ENCODE measurements at regions not wholly inside any gene's neighbourhood (a gene's known extent, or its start where the extent isn't known, plus 50 kb on each side); places are given as distances from the start of the nearest gene placed in this dataset.
"Not testable (repeated sequence)": the region's sequence is repeated elsewhere in the genome, so short reads cannot be mapped to it uniquely, and the experiment has no call there.

DNA sequence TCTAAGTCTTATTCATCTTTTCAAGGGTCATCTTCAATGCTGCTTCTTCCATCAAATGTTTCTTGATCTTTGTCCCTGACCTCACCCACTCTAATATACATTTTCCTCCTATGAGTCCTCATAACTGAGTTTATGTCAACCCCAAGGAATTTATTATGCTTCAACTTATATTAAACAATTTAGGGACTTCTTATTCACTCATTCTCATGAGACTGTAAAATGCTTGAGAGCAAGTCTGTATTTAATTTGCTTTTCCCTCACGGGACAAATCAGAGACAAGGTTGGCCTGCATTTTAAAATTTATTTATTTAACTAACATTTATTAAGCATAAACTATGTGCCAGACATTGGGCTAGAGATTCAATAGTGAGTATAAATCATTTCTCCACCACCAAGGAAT, 312.0 kb upstream of the NT5E start:
- H3K4me3 Mint-ChIP-seq, result no peak overlapping the region
- ATAC-seq (no peak), DNase-seq (no peak)
- H3K36me3 Mint-ChIP-seq (ENCODE audit: low read depth), result no peaks in the 10 kb centered on the region
- H3K27me3 Mint-ChIP-seq, result no peaks in the 10 kb centered on the region
- no peaks in the 10 kb centered on the region for H3K4me1 Mint-ChIP-seq
- H3K9me3 ChIP-seq (ENCODE audit: control insufficient read depth, low read length, poor library complexity, severe bottlenecking), result no peaks in the 10 kb centered on the region
- no peak overlapping the region for H3K27ac Mint-ChIP-seq

DNA sequence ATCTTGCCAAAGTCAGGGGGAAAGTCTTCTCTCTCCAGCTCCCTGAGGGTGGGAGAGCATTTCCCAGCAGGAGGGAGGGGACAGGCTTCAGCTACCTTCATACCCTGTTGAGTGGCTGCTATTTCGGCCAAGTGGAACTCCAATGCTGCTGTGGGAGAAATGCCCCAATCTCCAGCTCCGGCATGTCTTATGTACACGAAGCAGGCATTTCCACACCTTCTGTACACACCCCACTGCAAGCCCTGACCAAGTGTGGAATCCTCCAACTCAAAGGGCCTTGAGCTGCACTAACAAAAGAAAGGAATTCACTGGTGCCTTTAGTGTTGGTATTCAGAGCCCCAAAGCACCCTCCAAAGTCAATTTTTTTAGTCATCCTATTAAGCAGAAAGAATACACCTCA, 313.6 kb upstream of the NT5E start:
- H3K4me1 Mint-ChIP-seq, result no peaks in the 10 kb centered on the region
- DNase-seq (no peak), ATAC-seq (no peak)
- no peak overlapping the region for H3K4me3 Mint-ChIP-seq
- H3K9me3 ChIP-seq (ENCODE audit: control insufficient read depth, low read length, poor library complexity, severe bottlenecking), result no peaks in the 10 kb centered on the region
- no peak overlapping the region for H3K27ac Mint-ChIP-seq
- H3K27me3 Mint-ChIP-seq, result no peaks in the 10 kb centered on the region
- H3K36me3 Mint-ChIP-seq (ENCODE audit: low read depth), result no peaks in the 10 kb centered on the region

DNA sequence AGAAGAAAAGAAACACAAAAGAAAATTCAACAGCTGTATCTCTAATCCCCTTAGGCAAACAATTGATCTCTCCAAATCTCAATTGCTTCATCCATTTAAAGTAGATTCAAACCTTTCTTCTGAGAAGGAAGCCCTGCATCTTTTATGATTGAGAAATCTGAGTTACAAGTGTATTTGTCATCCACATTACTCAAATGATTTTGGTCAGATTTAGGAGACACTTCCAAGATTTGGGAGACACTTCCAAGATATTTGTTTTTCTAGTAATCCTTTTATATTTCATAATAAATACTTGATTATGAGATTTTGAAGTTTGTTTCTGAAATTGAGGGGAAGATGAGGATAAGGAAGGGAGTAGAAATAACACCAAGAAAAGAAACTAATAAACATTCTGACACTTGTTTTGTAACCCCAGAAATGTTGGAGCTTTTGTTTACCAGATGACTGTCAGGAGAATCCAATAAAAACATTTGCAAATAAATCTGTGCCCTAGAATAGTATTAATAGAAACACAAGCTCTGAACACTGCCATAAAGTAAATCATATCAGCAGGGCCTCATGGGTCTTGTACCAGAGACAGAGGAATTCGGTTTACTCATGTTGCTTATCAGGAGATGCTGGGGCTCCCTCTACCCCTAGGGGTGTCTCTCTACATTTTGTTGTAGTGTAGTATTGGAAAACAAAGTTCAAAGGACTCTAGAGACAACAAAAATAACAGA, 314.3 kb upstream of the NT5E start:
- H3K27ac Mint-ChIP-seq, result no peak overlapping the region
- H3K4me1 Mint-ChIP-seq, result no peaks in the 10 kb centered on the region
- H3K9me3 ChIP-seq (ENCODE audit: control insufficient read depth, low read length, poor library complexity, severe bottlenecking), result no peaks in the 10 kb centered on the region
- no peak for DNase-seq
- ATAC-seq, result no peak
- H3K27me3 Mint-ChIP-seq, result no peaks in the 10 kb centered on the region
- H3K4me3 Mint-ChIP-seq, result no peak overlapping the region
- no peaks in the 10 kb centered on the region for H3K36me3 Mint-ChIP-seq (ENCODE audit: low read depth)

DNA sequence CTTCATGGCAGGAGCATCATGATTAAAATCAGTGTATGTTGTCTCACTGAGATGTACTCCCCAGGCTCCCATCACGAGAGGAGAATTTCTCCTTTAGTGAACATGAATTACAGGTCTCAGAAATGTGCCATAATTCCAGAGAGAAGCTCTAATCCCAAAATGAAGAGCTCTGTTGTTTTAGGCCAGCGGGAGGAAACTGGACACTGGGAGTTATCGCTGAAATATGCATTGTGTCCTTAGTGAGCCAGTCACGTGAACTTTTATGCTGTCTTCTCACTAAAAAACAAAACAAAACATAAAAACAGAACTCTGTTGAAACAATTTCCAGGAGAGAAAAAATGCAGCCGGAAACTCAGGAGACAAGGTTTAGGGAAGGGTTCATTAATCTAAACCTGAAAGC, 315.7 kb upstream of the NT5E start:
- H3K4me3 Mint-ChIP-seq, result no peak overlapping the region
- no peak for ATAC-seq
- no peaks in the 10 kb centered on the region for H3K4me1 Mint-ChIP-seq
- H3K9me3 ChIP-seq (ENCODE audit: control insufficient read depth, low read length, poor library complexity, severe bottlenecking), result no peaks in the 10 kb centered on the region
- H3K36me3 Mint-ChIP-seq (ENCODE audit: low read depth), result no peaks in the 10 kb centered on the region
- no peak for DNase-seq
- no peak overlapping the region for H3K27ac Mint-ChIP-seq
- H3K27me3 Mint-ChIP-seq, result no peaks in the 10 kb centered on the region

DNA sequence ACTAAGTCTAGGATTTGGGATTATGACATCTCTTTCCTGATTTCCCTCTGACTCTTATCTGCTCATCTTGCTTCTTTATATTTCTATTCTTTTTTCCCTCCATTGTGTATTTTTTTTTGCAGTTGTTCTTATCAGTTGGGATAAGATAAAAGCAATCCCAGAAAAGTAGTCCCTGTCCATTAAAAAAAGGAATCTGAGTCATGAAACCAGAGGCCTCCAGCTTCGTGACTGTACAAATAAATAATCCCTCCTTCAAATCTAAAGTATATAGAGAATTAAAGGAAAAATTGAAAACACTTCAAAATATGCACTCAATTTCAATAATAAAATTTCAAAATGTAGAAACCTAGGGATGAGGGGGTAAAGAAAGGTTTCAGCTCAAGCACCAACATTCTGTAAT, 317.8 kb upstream of the NT5E start:
- H3K9me3 ChIP-seq (ENCODE audit: control insufficient read depth, low read length, poor library complexity, severe bottlenecking), result no peaks in the 10 kb centered on the region
- H3K4me1 Mint-ChIP-seq, result no peaks in the 10 kb centered on the region
- H3K27me3 Mint-ChIP-seq, result no peaks in the 10 kb centered on the region
- DNase-seq (no peak), ATAC-seq (no peak)
- H3K4me3 Mint-ChIP-seq, result no peak overlapping the region
- no peak overlapping the region for H3K27ac Mint-ChIP-seq
- H3K36me3 Mint-ChIP-seq (ENCODE audit: low read depth), result no peaks in the 10 kb centered on the region

DNA sequence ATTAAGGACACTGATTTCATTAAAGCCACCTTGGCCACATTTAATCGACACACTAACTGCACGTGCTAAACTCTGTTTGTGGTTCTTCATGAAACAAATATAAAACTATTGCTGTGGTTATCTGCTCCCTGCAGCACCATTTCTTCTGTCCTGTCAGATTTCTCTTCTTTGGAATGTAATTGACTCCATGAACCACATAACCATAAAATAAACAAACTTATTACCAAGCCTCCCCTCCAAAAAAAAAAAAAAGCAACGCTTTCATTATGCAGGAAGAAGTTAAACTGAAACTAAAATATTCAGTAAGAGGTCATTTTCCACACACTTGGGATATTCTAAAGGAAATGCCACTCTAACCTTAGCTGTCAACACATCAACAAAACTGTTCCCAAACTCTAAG, 319.1 kb upstream of the NT5E start:
- no peak for ATAC-seq
- Mint-ChIP-seq H3K4me1 (no peaks in the 10 kb centered on the region), H3K4me3 (no peak overlapping the region), H3K36me3 (ENCODE audit: low read depth) (no peaks in the 10 kb centered on the region), H3K27me3 (no peaks in the 10 kb centered on the region), H3K27ac (no peak overlapping the region)
- no peak for DNase-seq
- no peaks in the 10 kb centered on the region for H3K9me3 ChIP-seq (ENCODE audit: control insufficient read depth, low read length, poor library complexity, severe bottlenecking)

DNA sequence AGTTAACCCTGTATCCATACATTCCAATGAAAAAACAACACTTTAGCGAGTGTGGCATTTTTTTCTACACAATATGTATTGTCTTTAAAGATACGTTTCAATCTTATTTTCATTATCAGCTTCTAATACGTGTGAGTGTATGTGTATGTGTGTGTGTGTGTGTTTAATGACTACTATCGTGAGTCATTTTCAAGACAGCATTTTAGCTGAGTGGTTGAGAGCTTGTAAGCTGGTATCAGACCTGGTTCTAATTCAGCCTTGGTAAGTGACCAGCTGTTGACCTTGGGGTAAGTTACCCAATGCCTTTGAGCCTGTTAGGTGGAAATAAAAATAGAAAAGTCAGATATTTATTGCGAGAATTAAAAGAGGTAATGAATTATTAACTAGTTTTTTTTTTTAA, 320.0 kb upstream of the NT5E start:
- Mint-ChIP-seq H3K27ac (no peak overlapping the region), H3K4me1 (no peaks in the 10 kb centered on the region), H3K27me3 (no peaks in the 10 kb centered on the region), H3K36me3 (ENCODE audit: low read depth) (no peaks in the 10 kb centered on the region), H3K4me3 (no peak overlapping the region)
- no peak for DNase-seq
- no peak for ATAC-seq
- no peaks in the 10 kb centered on the region for H3K9me3 ChIP-seq (ENCODE audit: control insufficient read depth, low read length, poor library complexity, severe bottlenecking)

DNA sequence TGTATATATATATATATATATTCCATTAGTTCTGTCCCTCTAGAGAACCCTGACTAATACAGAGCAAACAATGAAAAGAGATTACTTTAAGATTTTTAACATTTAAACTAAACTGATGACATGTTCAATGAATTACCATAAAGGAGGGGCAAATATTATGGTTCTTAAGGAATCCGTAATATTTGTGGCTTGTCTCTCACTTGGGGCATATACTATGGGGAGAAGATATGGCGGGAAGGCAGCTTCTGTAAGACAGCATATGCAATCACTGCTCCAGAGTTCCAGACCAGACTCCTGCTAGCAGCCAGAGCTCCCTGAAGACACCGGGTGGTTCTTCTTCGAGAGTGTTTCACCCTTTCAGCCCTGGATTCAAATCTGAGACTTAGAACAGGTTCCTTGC, 321.1 kb upstream of the NT5E start:
- Mint-ChIP-seq H3K4me3 (no peak overlapping the region), H3K36me3 (ENCODE audit: low read depth) (no peaks in the 10 kb centered on the region), H3K27ac (no peak overlapping the region), H3K27me3 (no peaks in the 10 kb centered on the region), H3K4me1 (no peaks in the 10 kb centered on the region)
- ATAC-seq, result no peak
- no peaks in the 10 kb centered on the region for H3K9me3 ChIP-seq (ENCODE audit: control insufficient read depth, low read length, poor library complexity, severe bottlenecking)
- no peak for DNase-seq

DNA sequence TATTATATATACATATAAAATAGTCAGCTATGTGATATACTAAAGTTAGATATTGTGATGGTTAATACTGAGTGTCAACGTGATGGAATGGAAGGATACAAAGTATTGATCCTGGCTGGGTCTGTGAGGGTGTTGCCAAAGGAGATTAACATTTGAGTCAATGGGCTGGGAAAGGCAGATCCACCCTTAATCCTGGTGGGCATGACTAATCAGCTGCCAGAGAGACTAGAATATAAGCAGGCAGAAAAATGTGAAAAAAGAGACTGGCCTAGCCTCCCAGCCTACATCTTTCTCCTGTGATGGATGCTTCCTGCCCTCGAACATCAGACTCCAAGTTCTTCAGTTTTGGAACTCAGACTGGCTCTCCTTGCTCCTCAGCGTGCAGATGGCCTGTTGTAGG, 321.6 kb upstream of the NT5E start:
- not testable (repeated sequence) for ATAC-seq, H3K4me3 Mint-ChIP-seq

DNA sequence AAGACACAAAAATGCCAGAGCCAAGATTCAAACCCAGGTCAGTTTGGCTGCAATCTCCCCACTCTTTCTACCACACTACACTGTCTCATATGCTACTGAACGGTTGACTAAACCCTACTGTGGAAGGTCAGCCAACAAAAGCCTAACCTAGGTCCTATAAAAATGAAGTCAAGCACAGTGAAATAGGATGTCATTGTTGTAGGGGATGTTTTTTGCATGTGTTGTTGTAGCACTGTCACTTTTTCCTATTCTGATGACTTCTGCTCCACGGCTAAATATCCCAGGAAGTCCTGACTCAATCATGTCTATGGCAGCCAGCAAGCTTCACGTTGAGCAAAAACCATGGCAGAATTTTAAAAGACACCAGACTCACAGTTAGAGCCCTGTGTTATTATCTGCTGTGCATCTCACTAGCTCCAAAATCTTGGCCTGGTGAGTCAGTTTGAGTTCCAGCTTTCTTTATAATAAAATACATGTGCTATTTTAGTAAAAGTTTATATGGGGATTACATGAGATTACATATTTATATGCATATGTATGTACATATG, 322.1 kb upstream of the NT5E start:
- H3K27ac Mint-ChIP-seq, result no peak overlapping the region
- ATAC-seq, result no peak
- no peaks in the 10 kb centered on the region for H3K9me3 ChIP-seq (ENCODE audit: control insufficient read depth, low read length, poor library complexity, severe bottlenecking)
- no peaks in the 10 kb centered on the region for H3K36me3 Mint-ChIP-seq (ENCODE audit: low read depth)
- H3K4me1 Mint-ChIP-seq, result no peaks in the 10 kb centered on the region
- H3K4me3 Mint-ChIP-seq, result no peak overlapping the region
- DNase-seq, result no peak
- H3K27me3 Mint-ChIP-seq, result no peaks in the 10 kb centered on the region

More for the DNA sequence above, 321.6 kb upstream of the NT5E start:
- H3K27ac Mint-ChIP-seq; H3K36me3 Mint-ChIP-seq (ENCODE audit: low read depth); DNase-seq; H3K27me3 Mint-ChIP-seq; H3K4me1 Mint-ChIP-seq; H3K9me3 ChIP-seq (ENCODE audit: control insufficient read depth, low read length, poor library complexity, severe bottlenecking): not testable (repeated sequence)

DNA sequence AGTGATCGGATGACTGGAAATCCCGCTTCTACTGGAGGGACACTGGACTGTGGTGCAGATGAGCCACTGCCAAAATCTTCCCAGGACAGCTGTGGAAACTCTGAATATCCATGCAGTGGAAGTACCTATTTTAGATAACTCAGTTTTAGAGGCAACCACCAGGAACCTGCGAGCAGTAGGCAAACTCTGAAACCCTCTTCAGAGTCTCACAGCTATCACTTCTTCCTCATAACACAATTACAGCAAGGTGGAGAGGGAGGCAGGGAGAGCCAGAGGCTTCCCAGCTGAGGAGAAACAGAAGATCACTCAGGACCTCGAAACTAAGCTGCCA, 322.8 kb upstream of the NT5E start:
- no peak overlapping the region for H3K4me3 Mint-ChIP-seq
- no peaks in the 10 kb centered on the region for H3K4me1 Mint-ChIP-seq
- no peaks in the 10 kb centered on the region for H3K36me3 Mint-ChIP-seq (ENCODE audit: low read depth)
- DNase-seq (no peak), ATAC-seq (no peak)
- no peaks in the 10 kb centered on the region for H3K9me3 ChIP-seq (ENCODE audit: control insufficient read depth, low read length, poor library complexity, severe bottlenecking)
- H3K27me3 Mint-ChIP-seq, result no peaks in the 10 kb centered on the region
- H3K27ac Mint-ChIP-seq, result no peak overlapping the region

DNA sequence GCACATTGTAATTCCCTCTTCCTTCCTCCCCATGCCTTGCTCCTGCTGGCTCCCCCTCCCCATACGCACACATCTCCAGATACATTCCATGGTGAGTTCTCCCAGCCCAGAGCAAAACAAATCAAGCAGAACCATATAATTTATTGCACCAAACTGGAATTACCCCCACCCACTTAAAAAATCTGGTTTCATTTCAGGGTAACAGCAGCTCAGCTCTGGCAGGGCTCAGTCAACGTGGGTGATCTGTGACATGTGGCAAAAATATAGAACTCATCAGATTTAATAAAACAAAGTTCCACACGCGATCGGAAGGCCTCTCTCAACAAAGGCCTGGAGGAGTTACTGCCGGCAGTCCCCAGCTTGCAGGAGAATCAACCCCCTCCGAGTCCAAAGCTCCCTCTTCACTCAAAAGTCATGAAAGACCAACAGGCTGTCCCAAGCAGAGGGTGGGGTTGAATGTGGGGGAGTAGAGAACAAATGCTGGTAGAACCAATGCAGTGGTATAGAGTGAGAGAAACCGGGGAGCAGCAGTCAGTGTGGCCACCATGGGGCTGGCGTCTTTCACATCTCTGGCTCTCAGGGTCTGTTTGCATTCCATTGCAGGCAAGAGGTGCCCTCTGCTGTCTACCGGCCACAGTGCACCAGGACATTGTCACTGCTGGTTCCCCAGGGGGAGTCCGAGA, 323.3 kb upstream of the NT5E start:
- no peaks in the 10 kb centered on the region for H3K27me3 Mint-ChIP-seq

GRCh38 chr6:85125526-85125925, 324.4 kb upstream of the NT5E start:
- H3K4me1 Mint-ChIP-seq, result no peaks in the 10 kb centered on the region
- H3K36me3 Mint-ChIP-seq (ENCODE audit: low read depth), result no peaks in the 10 kb centered on the region
- no peaks in the 10 kb centered on the region for H3K9me3 ChIP-seq (ENCODE audit: control insufficient read depth, low read length, poor library complexity, severe bottlenecking)
- ATAC-seq, result no peak
- no peaks in the 10 kb centered on the region for H3K27me3 Mint-ChIP-seq
- no peak overlapping the region for H3K4me3 Mint-ChIP-seq
- no peak for DNase-seq
- H3K27ac Mint-ChIP-seq, result no peak overlapping the region

More for the DNA sequence above, 323.3 kb upstream of the NT5E start:
- no peaks in the 10 kb centered on the region for H3K36me3 Mint-ChIP-seq (ENCODE audit: low read depth)
- H3K9me3 ChIP-seq (ENCODE audit: control insufficient read depth, low read length, poor library complexity, severe bottlenecking), result no peaks in the 10 kb centered on the region
- H3K4me3 Mint-ChIP-seq, result no peak overlapping the region
- no peaks in the 10 kb centered on the region for H3K4me1 Mint-ChIP-seq
- ATAC-seq (no peak), DNase-seq (no peak)
- no peak overlapping the region for H3K27ac Mint-ChIP-seq
